ENCODE measurements at regions not wholly inside any gene's neighbourhood (a gene's known extent, or its start where the extent isn't known, plus 50 kb on each side); places are given as distances from the start of the nearest gene placed in this dataset.

DNA sequence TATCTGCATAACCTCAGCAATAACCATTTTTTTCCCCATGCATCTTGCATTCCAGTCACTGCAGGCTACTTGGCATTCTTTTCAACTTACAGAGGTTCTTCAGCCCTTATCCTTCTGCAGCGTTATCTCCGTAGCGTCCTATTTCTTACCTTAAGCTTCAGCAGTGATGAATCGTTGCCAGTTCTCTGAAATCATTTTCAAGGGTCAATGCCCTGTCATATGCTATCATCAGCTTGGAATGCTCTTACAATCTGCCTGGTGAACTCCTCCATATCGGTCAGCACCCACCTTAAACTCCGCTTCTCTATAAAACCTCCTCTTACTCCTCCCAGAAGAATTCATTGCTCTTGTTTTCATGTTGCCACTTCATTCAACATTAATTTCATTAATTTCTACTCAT, 105.1 kb upstream of the DPH5 start:
- Histone ChIP-seq H3K9me3 (ENCODE audit: control insufficient read depth, insufficient read depth, low read depth, low read length) (no peaks in the 10 kb centered on the region), H3K4me1 (ENCODE audit: control insufficient read depth, insufficient read depth, low read length) (peaks cover 3% of the 10 kb centered on the region), H3K27ac (ENCODE audit: extremely low read depth, low read depth, low read length) (no peak overlapping the region), H3K4me3 (ENCODE audit: low read depth, low read length) (peak overlapping the region; percentile 8; the same call in 1 of the 2 replicates), H3K36me3 (ENCODE audit: control insufficient read depth in 2 of 2, insufficient read depth in 1 of 2, low read length in 2 of 2) (no peaks in the 10 kb centered on the region)
- ChIA-PET CTCF (interaction anchor here (1.0 to 1.5 kb wide), 5 partner anchors 8 to 210 kb away, joined by 4 to 9 read pairs (median 6); no protein-coding TSS in a partner anchor), POLR2A (interaction anchor here (2.3 kb wide), 1 partner anchor 235 kb away, joined by 12 read pairs; the partner anchor contains the start of genes EXTL2 and SLC30A7)
- no peak for TF ChIP-seq ZNF76 (tag by site-specific recombination; IDR thresholded peaks at IDR 0.05; ENCODE audit: borderline replicate concordance, low read depth)
- TF ChIP-seq EGR2 (tag by site-specific recombination; IDR thresholded peaks at IDR 0.05; ENCODE audit: low read depth), result peak; percentile 37; the same call in 1 of the 2 replicates
- TF ChIP-seq, protein P1, sequence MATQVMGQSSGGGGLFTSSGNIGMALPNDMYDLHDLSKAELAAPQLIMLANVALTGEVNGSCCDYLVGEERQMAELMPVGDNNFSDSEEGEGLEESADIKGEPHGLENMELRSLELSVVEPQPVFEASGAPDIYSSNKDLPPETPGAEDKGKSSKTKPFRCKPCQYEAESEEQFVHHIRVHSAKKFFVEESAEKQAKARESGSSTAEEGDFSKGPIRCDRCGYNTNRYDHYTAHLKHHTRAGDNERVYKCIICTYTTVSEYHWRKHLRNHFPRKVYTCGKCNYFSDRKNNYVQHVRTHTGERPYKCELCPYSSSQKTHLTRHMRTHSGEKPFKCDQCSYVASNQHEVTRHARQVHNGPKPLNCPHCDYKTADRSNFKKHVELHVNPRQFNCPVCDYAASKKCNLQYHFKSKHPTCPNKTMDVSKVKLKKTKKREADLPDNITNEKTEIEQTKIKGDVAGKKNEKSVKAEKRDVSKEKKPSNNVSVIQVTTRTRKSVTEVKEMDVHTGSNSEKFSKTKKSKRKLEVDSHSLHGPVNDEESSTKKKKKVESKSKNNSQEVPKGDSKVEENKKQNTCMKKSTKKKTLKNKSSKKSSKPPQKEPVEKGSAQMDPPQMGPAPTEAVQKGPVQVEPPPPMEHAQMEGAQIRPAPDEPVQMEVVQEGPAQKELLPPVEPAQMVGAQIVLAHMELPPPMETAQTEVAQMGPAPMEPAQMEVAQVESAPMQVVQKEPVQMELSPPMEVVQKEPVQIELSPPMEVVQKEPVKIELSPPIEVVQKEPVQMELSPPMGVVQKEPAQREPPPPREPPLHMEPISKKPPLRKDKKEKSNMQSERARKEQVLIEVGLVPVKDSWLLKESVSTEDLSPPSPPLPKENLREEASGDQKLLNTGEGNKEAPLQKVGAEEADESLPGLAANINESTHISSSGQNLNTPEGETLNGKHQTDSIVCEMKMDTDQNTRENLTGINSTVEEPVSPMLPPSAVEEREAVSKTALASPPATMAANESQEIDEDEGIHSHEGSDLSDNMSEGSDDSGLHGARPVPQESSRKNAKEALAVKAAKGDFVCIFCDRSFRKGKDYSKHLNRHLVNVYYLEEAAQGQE (tag by site-specific recombination; IDR thresholded peaks at IDR 0.05), result no peak
- TF ChIP-seq ZIC2 (tag by site-specific recombination; IDR thresholded peaks at IDR 0.05), result no peak
- TF ChIP-seq GLI2 (tag by site-specific recombination; IDR thresholded peaks at IDR 0.05; ENCODE audit: borderline replicate concordance, low read depth), result no peak
- 0 out of 2 replicates have a peak, but pooled peaks have one; percentile 15 for TF ChIP-seq PRDM1 (tag by site-specific recombination; IDR thresholded peaks at IDR 0.05)
- TF ChIP-seq ZNF404 (tag by site-specific recombination; IDR thresholded peaks at IDR 0.05), result no peak
- TF ChIP-seq KLF1 (tag by site-specific recombination; IDR thresholded peaks at IDR 0.05), result no peak
- TF ChIP-seq, protein P2, sequence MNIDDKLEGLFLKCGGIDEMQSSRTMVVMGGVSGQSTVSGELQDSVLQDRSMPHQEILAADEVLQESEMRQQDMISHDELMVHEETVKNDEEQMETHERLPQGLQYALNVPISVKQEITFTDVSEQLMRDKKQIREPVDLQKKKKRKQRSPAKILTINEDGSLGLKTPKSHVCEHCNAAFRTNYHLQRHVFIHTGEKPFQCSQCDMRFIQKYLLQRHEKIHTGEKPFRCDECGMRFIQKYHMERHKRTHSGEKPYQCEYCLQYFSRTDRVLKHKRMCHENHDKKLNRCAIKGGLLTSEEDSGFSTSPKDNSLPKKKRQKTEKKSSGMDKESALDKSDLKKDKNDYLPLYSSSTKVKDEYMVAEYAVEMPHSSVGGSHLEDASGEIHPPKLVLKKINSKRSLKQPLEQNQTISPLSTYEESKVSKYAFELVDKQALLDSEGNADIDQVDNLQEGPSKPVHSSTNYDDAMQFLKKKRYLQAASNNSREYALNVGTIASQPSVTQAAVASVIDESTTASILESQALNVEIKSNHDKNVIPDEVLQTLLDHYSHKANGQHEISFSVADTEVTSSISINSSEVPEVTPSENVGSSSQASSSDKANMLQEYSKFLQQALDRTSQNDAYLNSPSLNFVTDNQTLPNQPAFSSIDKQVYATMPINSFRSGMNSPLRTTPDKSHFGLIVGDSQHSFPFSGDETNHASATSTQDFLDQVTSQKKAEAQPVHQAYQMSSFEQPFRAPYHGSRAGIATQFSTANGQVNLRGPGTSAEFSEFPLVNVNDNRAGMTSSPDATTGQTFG (tag by site-specific recombination; IDR thresholded peaks at IDR 0.05; ENCODE audit: borderline replicate concordance), result no peak
- no peak for TF ChIP-seq ZNF660 (tag by site-specific recombination; IDR thresholded peaks at IDR 0.05)
- no peak for TF ChIP-seq ZNF707 (tag by site-specific recombination; IDR thresholded peaks at IDR 0.05)
- TF ChIP-seq, protein P3, sequence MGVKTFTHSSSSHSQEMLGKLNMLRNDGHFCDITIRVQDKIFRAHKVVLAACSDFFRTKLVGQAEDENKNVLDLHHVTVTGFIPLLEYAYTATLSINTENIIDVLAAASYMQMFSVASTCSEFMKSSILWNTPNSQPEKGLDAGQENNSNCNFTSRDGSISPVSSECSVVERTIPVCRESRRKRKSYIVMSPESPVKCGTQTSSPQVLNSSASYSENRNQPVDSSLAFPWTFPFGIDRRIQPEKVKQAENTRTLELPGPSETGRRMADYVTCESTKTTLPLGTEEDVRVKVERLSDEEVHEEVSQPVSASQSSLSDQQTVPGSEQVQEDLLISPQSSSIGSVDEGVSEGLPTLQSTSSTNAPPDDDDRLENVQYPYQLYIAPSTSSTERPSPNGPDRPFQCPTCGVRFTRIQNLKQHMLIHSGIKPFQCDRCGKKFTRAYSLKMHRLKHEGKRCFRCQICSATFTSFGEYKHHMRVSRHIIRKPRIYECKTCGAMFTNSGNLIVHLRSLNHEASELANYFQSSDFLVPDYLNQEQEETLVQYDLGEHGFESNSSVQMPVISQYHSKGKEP (tag by site-specific recombination; IDR thresholded peaks at IDR 0.05), result 0 out of 2 replicates have a peak, but pooled peaks have one; percentile 23
- no peak for TF ChIP-seq REPIN1 (tag by site-specific recombination; IDR thresholded peaks at IDR 0.05; ENCODE audit: low read depth)
- TF ChIP-seq, protein P4, sequence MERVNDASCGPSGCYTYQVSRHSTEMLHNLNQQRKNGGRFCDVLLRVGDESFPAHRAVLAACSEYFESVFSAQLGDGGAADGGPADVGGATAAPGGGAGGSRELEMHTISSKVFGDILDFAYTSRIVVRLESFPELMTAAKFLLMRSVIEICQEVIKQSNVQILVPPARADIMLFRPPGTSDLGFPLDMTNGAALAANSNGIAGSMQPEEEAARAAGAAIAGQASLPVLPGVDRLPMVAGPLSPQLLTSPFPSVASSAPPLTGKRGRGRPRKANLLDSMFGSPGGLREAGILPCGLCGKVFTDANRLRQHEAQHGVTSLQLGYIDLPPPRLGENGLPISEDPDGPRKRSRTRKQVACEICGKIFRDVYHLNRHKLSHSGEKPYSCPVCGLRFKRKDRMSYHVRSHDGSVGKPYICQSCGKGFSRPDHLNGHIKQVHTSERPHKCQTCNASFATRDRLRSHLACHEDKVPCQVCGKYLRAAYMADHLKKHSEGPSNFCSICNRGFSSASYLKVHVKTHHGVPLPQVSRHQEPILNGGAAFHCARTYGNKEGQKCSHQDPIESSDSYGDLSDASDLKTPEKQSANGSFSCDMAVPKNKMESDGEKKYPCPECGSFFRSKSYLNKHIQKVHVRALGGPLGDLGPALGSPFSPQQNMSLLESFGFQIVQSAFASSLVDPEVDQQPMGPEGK (tag by site-specific recombination; IDR thresholded peaks at IDR 0.05), result no peak
- no peak for TF ChIP-seq ZNF830 (tag by site-specific recombination; IDR thresholded peaks at IDR 0.05; ENCODE audit: low read depth)
- TF ChIP-seq, protein P5, sequence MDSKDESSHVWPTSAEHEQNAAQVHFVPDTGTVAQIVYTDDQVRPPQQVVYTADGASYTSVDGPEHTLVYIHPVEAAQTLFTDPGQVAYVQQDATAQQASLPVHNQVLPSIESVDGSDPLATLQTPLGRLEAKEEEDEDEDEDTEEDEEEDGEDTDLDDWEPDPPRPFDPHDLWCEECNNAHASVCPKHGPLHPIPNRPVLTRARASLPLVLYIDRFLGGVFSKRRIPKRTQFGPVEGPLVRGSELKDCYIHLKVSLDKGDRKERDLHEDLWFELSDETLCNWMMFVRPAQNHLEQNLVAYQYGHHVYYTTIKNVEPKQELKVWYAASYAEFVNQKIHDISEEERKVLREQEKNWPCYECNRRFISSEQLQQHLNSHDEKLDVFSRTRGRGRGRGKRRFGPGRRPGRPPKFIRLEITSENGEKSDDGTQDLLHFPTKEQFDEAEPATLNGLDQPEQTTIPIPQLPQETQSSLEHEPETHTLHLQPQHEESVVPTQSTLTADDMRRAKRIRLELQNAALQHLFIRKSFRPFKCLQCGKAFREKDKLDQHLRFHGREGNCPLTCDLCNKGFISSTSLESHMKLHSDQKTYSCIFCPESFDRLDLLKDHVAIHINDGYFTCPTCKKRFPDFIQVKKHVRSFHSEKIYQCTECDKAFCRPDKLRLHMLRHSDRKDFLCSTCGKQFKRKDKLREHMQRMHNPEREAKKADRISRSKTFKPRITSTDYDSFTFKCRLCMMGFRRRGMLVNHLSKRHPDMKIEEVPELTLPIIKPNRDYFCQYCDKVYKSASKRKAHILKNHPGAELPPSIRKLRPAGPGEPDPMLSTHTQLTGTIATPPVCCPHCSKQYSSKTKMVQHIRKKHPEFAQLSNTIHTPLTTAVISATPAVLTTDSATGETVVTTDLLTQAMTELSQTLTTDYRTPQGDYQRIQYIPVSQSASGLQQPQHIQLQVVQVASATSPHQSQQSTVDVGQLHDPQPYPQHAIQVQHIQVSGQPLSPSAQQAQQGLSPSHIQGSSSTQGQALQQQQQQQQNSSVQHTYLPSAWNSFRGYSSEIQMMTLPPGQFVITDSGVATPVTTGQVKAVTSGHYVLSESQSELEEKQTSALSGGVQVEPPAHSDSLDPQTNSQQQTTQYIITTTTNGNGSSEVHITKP (tag by site-specific recombination; IDR thresholded peaks at IDR 0.05), result 0 out of 2 replicates have a peak, but pooled peaks have one; percentile 7
- peak; percentile 58 for TF ChIP-seq ZNF366 (tag by site-specific recombination; conservative IDR thresholded peaks at IDR 0.05)
- TF ChIP-seq ZNF426 (tag by site-specific recombination; IDR thresholded peaks at IDR 0.05), result no peak
- TF ChIP-seq ZNF777 (tag by site-specific recombination; IDR thresholded peaks at IDR 0.05; ENCODE audit: borderline replicate concordance), result no peak
- TF ChIP-seq ZBTB20 (tag by site-specific recombination; IDR thresholded peaks at IDR 0.05), result no peak
- TF ChIP-seq KLF8 (tag by site-specific recombination; IDR thresholded peaks at IDR 0.05), result peak; percentile 78
- no peak for TF ChIP-seq ZFHX2 (tag by site-specific recombination; conservative IDR thresholded peaks at IDR 0.05)
- no peak for TF ChIP-seq ZNF266 (tag by site-specific recombination; IDR thresholded peaks at IDR 0.05; ENCODE audit: low read depth)

Measured in HEK293 (cell line).